Calu3 (cell line): ENCODE measurements at regions not wholly inside any gene's neighbourhood (a gene's known extent, or its start where the extent isn't known, plus 50 kb on each side); places are given as distances from the start of the nearest gene placed in this dataset.

Experiments
- BruUV-seq: library from RNA; stranded (reverse); fragments of 400-500 nt; replicated peaks from 2 replicates; lab custom pipeline; 2021; lab: Mats Ljungman, UMichigan
- CTCF ChIA-PET: fragments of 300-600 bp; sonication (Branson Sonifier 250); formaldehyde crosslinking; loops from one replicate; lab custom pipeline; 2022; ENCODE audit warnings: antibody characterized with exemption; lab: Charles Lee
- DNase-seq: peaks from one replicate; pipeline ENCODE4 v3.0.0; 2022
- H3K27ac Mint-ChIP-seq: one replicate; pipeline ENCODE4 v1.8.0; 2022; ENCODE audit warnings: mixed read lengths; ENCODE audit not compliant: unreplicated experiment
- H3K27me3 Mint-ChIP-seq: one replicate; pipeline ENCODE4 v1.8.0; 2022; ENCODE audit warnings: mixed read lengths; ENCODE audit not compliant: unreplicated experiment
- H3K36me3 Mint-ChIP-seq: one replicate; pipeline ENCODE4 v1.8.0; 2022; ENCODE audit warnings: mild to moderate bottlenecking, moderate library complexity, mixed read lengths; ENCODE audit not compliant: insufficient read depth, unreplicated experiment
- H3K4me1 Mint-ChIP-seq: one replicate; pipeline ENCODE4 v1.8.0; 2022; ENCODE audit warnings: mild to moderate bottlenecking, low read depth, mixed read lengths; ENCODE audit not compliant: unreplicated experiment
- H3K4me3 Mint-ChIP-seq: one replicate; pipeline ENCODE4 v1.8.0; 2022; ENCODE audit warnings: mild to moderate bottlenecking, low read depth, moderate library complexity, mixed read lengths; ENCODE audit not compliant: unreplicated experiment
- H3K9me3 Mint-ChIP-seq: one replicate; pipeline ENCODE4 v1.8.0; 2022; ENCODE audit warnings: low read depth, mixed read lengths; ENCODE audit not compliant: unreplicated experiment
- intact Hi-C: fragments of 100-400 bp; cut with micrococcal nuclease; formaldehyde crosslinking; loops from one replicate; pipeline ENCODE4 v1.10.0; 2022; ENCODE audit not compliant: unreplicated experiment
- TF ChIP-seq, protein P1 (sequence below): fragments of 200-600 bp; IDR thresholded peaks from one replicate; pipeline ENCODE4 v1.8.0; 2022; ENCODE audit warnings: antibody characterized with exemption; ENCODE audit not compliant: unreplicated experiment

DNA sequence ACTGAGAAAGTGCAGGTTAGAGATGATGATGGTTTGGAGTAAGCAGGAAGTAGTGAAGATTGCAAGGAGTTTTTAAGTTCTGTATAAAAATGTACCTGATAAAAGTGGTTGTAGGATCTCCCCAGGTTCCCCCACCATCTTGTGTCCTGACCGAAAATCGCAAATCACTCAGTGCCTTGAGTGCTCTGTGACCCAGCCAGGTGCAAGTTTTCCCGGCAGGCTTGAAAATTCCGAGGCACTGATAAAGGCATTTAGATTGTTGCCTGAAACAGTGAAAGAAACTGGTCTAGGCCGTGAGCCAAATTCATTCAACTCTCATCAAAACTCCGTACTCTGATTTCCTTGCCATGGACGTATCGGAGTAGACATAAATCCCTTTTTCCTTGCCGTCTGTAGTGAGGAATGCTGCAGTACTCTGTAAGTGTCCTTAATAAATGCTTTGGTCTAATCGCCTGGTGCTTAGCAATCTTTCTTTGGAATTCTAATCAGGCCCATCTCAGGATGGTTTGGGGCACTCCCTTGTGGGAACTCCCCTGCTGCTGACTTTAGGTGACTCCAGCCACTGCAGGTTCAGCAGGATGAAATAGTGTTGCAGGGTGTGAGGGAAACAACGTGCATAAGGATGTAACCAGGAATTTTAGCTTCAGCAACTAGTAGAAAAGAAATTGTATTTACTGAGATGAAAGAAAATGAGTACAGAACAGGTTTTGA is 1199.8 kb upstream of the MAP3K7 start:
- no peak for DNase-seq
- H3K4me3 Mint-ChIP-seq: no peak overlapping the region
- TF ChIP-seq, protein P1, sequence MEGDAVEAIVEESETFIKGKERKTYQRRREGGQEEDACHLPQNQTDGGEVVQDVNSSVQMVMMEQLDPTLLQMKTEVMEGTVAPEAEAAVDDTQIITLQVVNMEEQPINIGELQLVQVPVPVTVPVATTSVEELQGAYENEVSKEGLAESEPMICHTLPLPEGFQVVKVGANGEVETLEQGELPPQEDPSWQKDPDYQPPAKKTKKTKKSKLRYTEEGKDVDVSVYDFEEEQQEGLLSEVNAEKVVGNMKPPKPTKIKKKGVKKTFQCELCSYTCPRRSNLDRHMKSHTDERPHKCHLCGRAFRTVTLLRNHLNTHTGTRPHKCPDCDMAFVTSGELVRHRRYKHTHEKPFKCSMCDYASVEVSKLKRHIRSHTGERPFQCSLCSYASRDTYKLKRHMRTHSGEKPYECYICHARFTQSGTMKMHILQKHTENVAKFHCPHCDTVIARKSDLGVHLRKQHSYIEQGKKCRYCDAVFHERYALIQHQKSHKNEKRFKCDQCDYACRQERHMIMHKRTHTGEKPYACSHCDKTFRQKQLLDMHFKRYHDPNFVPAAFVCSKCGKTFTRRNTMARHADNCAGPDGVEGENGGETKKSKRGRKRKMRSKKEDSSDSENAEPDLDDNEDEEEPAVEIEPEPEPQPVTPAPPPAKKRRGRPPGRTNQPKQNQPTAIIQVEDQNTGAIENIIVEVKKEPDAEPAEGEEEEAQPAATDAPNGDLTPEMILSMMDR: no peak
- CTCF ChIA-PET: no interaction called here
- no peak overlapping the region for H3K27ac Mint-ChIP-seq
- H3K36me3 Mint-ChIP-seq: no peaks in the 10 kb centered on the region
- BruUV-seq: no TSS peak
- H3K27me3 Mint-ChIP-seq: no peaks in the 10 kb centered on the region
- no peaks in the 10 kb centered on the region for H3K4me1 Mint-ChIP-seq
- H3K9me3 Mint-ChIP-seq: peaks cover 3% of the 10 kb centered on the region
- intact Hi-C loops: no loop called here

DNA sequence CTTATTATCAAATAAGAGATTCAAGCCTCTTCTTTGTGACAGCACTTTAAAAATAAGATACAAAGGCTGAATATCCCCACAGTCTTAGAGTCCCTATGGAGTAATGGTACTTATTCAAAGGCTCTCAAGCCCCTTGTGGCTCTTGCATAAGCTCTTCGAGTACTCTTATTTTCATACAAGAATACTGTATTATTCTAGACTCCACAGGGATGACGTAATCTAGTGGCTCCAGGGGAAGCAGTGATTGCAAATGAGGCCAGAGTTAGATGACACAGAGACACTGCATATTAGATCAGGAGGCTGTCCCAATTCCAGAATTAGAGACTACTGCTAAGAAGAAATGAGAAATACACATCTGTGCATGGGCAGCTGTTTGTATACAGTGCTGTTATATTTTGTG is 1195.9 kb upstream of the MAP3K7 start:
- Mint-ChIP-seq H3K27me3 (no peaks in the 10 kb centered on the region), H3K9me3 (peaks cover 6% of the 10 kb centered on the region), H3K36me3 (no peaks in the 10 kb centered on the region), H3K4me3 (no peak overlapping the region), H3K27ac (no peak overlapping the region), H3K4me1 (no peaks in the 10 kb centered on the region)
- BruUV-seq: no TSS peak
- DNase-seq: no peak
- intact Hi-C loops: no loop called here
- CTCF ChIA-PET: no interaction called here
- TF ChIP-seq, protein P1: no peak

DNA sequence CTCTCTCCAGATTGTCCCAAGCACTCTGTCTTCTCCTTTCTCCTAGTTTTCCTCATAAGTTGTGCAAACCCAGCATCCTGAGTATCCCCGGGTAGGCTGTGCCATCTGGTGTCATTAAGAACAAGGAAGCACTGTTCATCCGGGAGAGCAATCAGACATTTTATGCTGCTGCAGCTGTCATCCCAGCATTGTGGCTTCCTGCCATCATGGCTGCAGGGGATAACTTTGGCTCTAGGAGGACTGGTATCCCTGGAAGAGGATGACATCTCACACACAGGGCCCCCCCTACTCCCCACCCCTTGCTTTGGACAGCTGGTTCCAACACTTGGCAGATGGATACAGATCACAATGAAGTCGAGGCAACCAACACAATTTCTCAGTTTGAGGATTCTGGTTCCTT is 1195.1 kb upstream of the MAP3K7 start:
- Mint-ChIP-seq H3K4me3 (no peak overlapping the region), H3K27me3 (no peaks in the 10 kb centered on the region), H3K27ac (no peak overlapping the region), H3K4me1 (no peaks in the 10 kb centered on the region), H3K36me3 (no peaks in the 10 kb centered on the region), H3K9me3 (peaks cover 6% of the 10 kb centered on the region)
- DNase-seq: no peak
- TF ChIP-seq, protein P1: no peak
- intact Hi-C loops: no loop called here
- CTCF ChIA-PET: interaction anchor here (0.9 kb wide), 1 partner anchor 20 kb away, joined by 7 read pairs; no protein-coding TSS in a partner anchor
- BruUV-seq: no TSS peak

DNA sequence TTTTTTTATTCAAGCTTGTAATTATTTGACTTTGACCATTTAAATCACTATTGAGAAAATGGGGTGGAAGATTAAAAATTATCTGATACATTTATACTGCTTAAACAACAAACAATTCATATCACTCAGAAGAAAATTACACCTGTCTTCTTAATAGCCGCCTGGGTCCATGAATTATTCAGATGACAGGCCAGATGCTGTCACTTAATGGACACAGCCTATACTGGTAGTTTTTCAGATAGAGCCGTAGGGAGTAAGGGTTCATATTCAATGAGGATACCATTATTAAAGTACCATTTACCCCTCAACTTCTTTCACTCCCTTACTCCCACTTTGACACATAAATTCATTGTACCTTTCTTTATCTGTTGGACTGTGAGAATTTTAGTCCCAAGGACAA is 1193.4 kb upstream of the MAP3K7 start:
- intact Hi-C loops: no loop called here
- H3K27me3 Mint-ChIP-seq: no peaks in the 10 kb centered on the region
- H3K9me3 Mint-ChIP-seq: peaks cover 7% of the 10 kb centered on the region
- CTCF ChIA-PET: no interaction called here
- H3K4me3 Mint-ChIP-seq: no peak overlapping the region
- H3K4me1 Mint-ChIP-seq: no peaks in the 10 kb centered on the region
- no peak overlapping the region for H3K27ac Mint-ChIP-seq
- TF ChIP-seq, protein P1: no peak
- H3K36me3 Mint-ChIP-seq: no peaks in the 10 kb centered on the region
- no peak for DNase-seq
- BruUV-seq: no TSS peak
